DND-41 (cell line): ENCODE measurements at regions not wholly inside any gene's neighbourhood (a gene's known extent, or its start where the extent isn't known, plus 50 kb on each side); places are given as distances from the start of the nearest gene placed in this dataset.

Experiments
- ATAC-seq: fragments of 200-7000 bp; cut with Tn5 transposase; 3 replicates; pipeline ENCODE4 v1.9.1; 2021; ENCODE audit warnings: low read depth; ENCODE audit not compliant: insufficient read depth
- DNase-seq: peaks from one replicate; pipeline ENCODE4 v3.0.0-alpha.2; 2020
- H2AFZ ChIP-seq: 2 replicates; pipeline ENCODE4 v1.6.0; 2012; ENCODE audit warnings: low read depth, low read length
- H3K27ac ChIP-seq: 2 replicates; pipeline ENCODE4 v1.5.1; 2012; ENCODE audit warnings: low read length, inconsistent platforms
- H3K27me3 ChIP-seq: fragments of 200-600 bp; sonication (generic); 2 replicates; pipeline ENCODE4 v1.6.0; 2012; ENCODE audit warnings: low read length, mild to moderate bottlenecking, inconsistent platforms; ENCODE audit not compliant: insufficient read depth, poor library complexity
- H3K36me3 ChIP-seq: 2 replicates; pipeline ENCODE4 v1.5.1; 2012; ENCODE audit warnings: low read length, inconsistent platforms; ENCODE audit not compliant: insufficient read depth
- H3K4me1 ChIP-seq: 2 replicates; pipeline ENCODE4 v1.5.1; 2012; ENCODE audit warnings: mild to moderate bottlenecking, low read length; ENCODE audit not compliant: insufficient read depth
- H3K4me2 ChIP-seq: 2 replicates; pipeline ENCODE4 v1.6.0; 2012; ENCODE audit warnings: mild to moderate bottlenecking, moderate library complexity, low read length, inconsistent platforms; ENCODE audit not compliant: insufficient read depth
- H3K4me3 ChIP-seq, 2 experiments: fragments of 200-600 bp in 1 of 2; shearing (Covaris generic) in 1 of 2; 2 replicates each; pipeline ENCODE4 v1.5.1; 2012 to 2016; ENCODE audit warnings: inconsistent platforms in 2 of 2, low read length in 2 of 2, mild to moderate bottlenecking in 2 of 2, low read depth in 1 of 2, moderate library complexity in 1 of 2
- H3K79me2 ChIP-seq: 2 replicates; pipeline ENCODE4 v1.6.0; 2012; ENCODE audit warnings: low read length, inconsistent platforms; ENCODE audit not compliant: insufficient read depth
- H3K9ac ChIP-seq: 2 replicates; pipeline ENCODE4 v1.6.0; 2012; ENCODE audit warnings: low read depth, mild to moderate bottlenecking, inconsistent platforms, low read length, moderate library complexity
- H3K9me3 ChIP-seq: 2 replicates; pipeline ENCODE4 v1.5.1; 2012; ENCODE audit warnings: low read length, moderate library complexity, mild to moderate bottlenecking, inconsistent platforms; ENCODE audit not compliant: insufficient read depth, severe bottlenecking
- H4K20me1 ChIP-seq: 2 replicates; pipeline ENCODE4 v1.6.0; 2012; ENCODE audit warnings: low read length; ENCODE audit not compliant: insufficient read depth
- CTCF ChIP-seq: IDR thresholded peaks from 2 replicates; pipeline ENCODE4 v1.5.1; 2012; ENCODE audit warnings: borderline replicate concordance, low read length, moderate library complexity, mild to moderate bottlenecking; ENCODE audit not compliant: poor library complexity, severe bottlenecking; ENCODE audit errors: extremely low read depth
- EZH2 ChIP-seq: IDR thresholded peaks from 3 replicates; pipeline ENCODE4 v1.6.1; 2012; ENCODE audit warnings: borderline replicate concordance, low read depth, mild to moderate bottlenecking, moderate library complexity, low read length, inconsistent platforms; ENCODE audit not compliant: severe bottlenecking

GRCh38 chr2:129733041-129733440 is 246.4 kb upstream of the RAB6C start:
- Histone ChIP-seq H3K27ac (no peak overlapping the region), H3K9ac (no peak overlapping the region), H3K9me3 (no peaks in the 10 kb centered on the region), H3K27me3 (peaks cover 7% of the 10 kb centered on the region), H3K4me2 (no peak overlapping the region), H4K20me1 (no peaks in the 10 kb centered on the region), H2AFZ (no peak overlapping the region), H3K4me1 (no peaks in the 10 kb centered on the region), H3K4me3 (no peak overlapping the region), H3K36me3 (no peaks in the 10 kb centered on the region), H3K79me2 (no peaks in the 10 kb centered on the region)
- ATAC-seq, result no peak
- TF ChIP-seq CTCF (no peak), EZH2 (no peak)
- no peak for DNase-seq

GRCh38 chr2:129733579-129733978 is 245.9 kb upstream of the RAB6C start:
- H3K4me1 ChIP-seq, result no peaks in the 10 kb centered on the region
- H2AFZ ChIP-seq, result no peak overlapping the region
- H3K4me3 ChIP-seq, result no peak overlapping the region
- no peak overlapping the region for H3K4me2 ChIP-seq
- H3K9ac ChIP-seq, result no peak overlapping the region
- H4K20me1 ChIP-seq, result no peaks in the 10 kb centered on the region
- no peaks in the 10 kb centered on the region for H3K9me3 ChIP-seq
- no peak overlapping the region for H3K27ac ChIP-seq
- H3K36me3 ChIP-seq, result no peaks in the 10 kb centered on the region
- no peak for DNase-seq
- H3K27me3 ChIP-seq, result peaks cover 7% of the 10 kb centered on the region
- ATAC-seq, result no peak
- TF ChIP-seq EZH2, result no peak
- no peaks in the 10 kb centered on the region for H3K79me2 ChIP-seq

GRCh38 chr2:129734343-129735034 is 245.0 kb upstream of the RAB6C start:
- H3K27me3 ChIP-seq, result peaks cover 7% of the 10 kb centered on the region

More at GRCh38 chr2:129734343-129735034, 245.0 kb upstream of the RAB6C start:
- no peak for DNase-seq
- TF ChIP-seq EZH2 (no peak), CTCF (no peak)
- H3K9ac ChIP-seq, result no peak overlapping the region
- H4K20me1 ChIP-seq, result no peaks in the 10 kb centered on the region
- H3K36me3 ChIP-seq, result no peaks in the 10 kb centered on the region
- H3K4me1 ChIP-seq, result no peaks in the 10 kb centered on the region
- no peak for ATAC-seq
- no peak overlapping the region for H2AFZ ChIP-seq
- H3K27ac ChIP-seq, result no peak overlapping the region
- no peaks in the 10 kb centered on the region for H3K79me2 ChIP-seq
- H3K4me3 ChIP-seq, result no peak overlapping the region
- H3K4me2 ChIP-seq, result no peak overlapping the region
- no peaks in the 10 kb centered on the region for H3K9me3 ChIP-seq
